GM23338 (cell line): ENCODE measurements at regions not wholly inside any gene's neighbourhood (a gene's known extent, or its start where the extent isn't known, plus 50 kb on each side); places are given as distances from the start of the nearest gene placed in this dataset.

ENCODE experiments used
- ATAC-seq: fragments of 200-7000 bp; cut with Tn5 transposase; 3 replicates; pipeline ENCODE4 v1.9.1; 2020
- DNase-seq: peaks from one replicate; pipeline ENCODE4 v3.0.0-alpha.2; 2015; ENCODE audit warnings: low spot score
- H2AFZ ChIP-seq: fragments of 200-600 bp; sonication (generic); 2 replicates; pipeline ENCODE4 v1.8.0; 2016; ENCODE audit warnings: antibody characterized with exemption, mild to moderate bottlenecking, moderate library complexity
- H3F3A ChIP-seq: fragments of 200-600 bp; sonication (generic); replicated peaks from 2 replicates; pipeline ENCODE4 v1.8.0; 2017; ENCODE audit warnings: antibody characterized with exemption, mixed run types, low read depth
- H3K27ac ChIP-seq: fragments of 200-600 bp; sonication (generic); 2 replicates; pipeline ENCODE4 v1.6.1; 2016; ENCODE audit warnings: low read depth
- H3K27me3 ChIP-seq: fragments of 200-600 bp; sonication (generic); 2 replicates; pipeline ENCODE4 v1.8.0; 2016; ENCODE audit warnings: mild to moderate bottlenecking, mixed run types, moderate library complexity; ENCODE audit not compliant: insufficient read depth
- H3K36me3 ChIP-seq: fragments of 200-600 bp; sonication (generic); 2 replicates; pipeline ENCODE4 v1.8.0; 2016; ENCODE audit warnings: mild to moderate bottlenecking; ENCODE audit not compliant: insufficient read depth
- H3K4me1 ChIP-seq: fragments of 200-600 bp; sonication (generic); 2 replicates; pipeline ENCODE4 v1.8.0; 2016; ENCODE audit warnings: mild to moderate bottlenecking, moderate library complexity; ENCODE audit not compliant: insufficient read depth
- H3K4me2 ChIP-seq: fragments of 200-600 bp; sonication (generic); 2 replicates; pipeline ENCODE4 v1.7.1; 2017; ENCODE audit warnings: mixed run types
- H3K4me3 ChIP-seq: fragments of 200-600 bp; sonication (generic); 2 replicates; pipeline ENCODE4 v1.6.1; 2016; ENCODE audit warnings: mixed run types
- H3K79me2 ChIP-seq: fragments of 200-600 bp; sonication (generic); replicated peaks from 2 replicates; pipeline ENCODE4 v1.8.0; 2017; ENCODE audit warnings: mild to moderate bottlenecking; ENCODE audit not compliant: insufficient read depth
- H3K9me2 ChIP-seq: fragments of 200-600 bp; sonication (generic); 2 replicates; pipeline ENCODE4 v1.8.0; 2017; ENCODE audit not compliant: insufficient read depth
- H4K20me1 ChIP-seq: fragments of 200-600 bp; sonication (generic); replicated peaks from 2 replicates; pipeline ENCODE4 v1.8.0; 2017; ENCODE audit warnings: mild to moderate bottlenecking; ENCODE audit not compliant: insufficient read depth
- H3K27ac Mint-ChIP-seq: 2 replicates; pipeline ENCODE4 v1.8.0; 2020; ENCODE audit warnings: inconsistent platforms, mild to moderate bottlenecking, moderate library complexity, mixed read lengths
- H3K27me3 Mint-ChIP-seq: 3 replicates; pipeline ENCODE4 v1.8.0; 2022; ENCODE audit warnings: low read depth, mild to moderate bottlenecking, moderate library complexity, mixed read lengths, inconsistent platforms; ENCODE audit not compliant: insufficient read depth, poor library complexity
- H3K36me3 Mint-ChIP-seq: 3 replicates; pipeline ENCODE4 v1.8.0; 2021; ENCODE audit warnings: low read depth, mild to moderate bottlenecking, inconsistent platforms, moderate library complexity, mixed read lengths
- H3K4me1 Mint-ChIP-seq: 3 replicates; pipeline ENCODE4 v1.8.0; 2020; ENCODE audit warnings: mild to moderate bottlenecking, inconsistent platforms, mixed read lengths
- H3K4me3 Mint-ChIP-seq: 3 replicates; pipeline ENCODE4 v1.8.0; 2021; ENCODE audit warnings: moderate library complexity, mild to moderate bottlenecking, inconsistent platforms, mixed read lengths
- H3K9me3 Mint-ChIP-seq: 3 replicates; pipeline ENCODE4 v1.8.0; 2020; ENCODE audit warnings: moderate library complexity, mild to moderate bottlenecking, inconsistent platforms, mixed read lengths
- CREB1 ChIP-seq: fragments of 250-450 bp; sonication (Bioruptor Pico); IDR thresholded peaks from 2 replicates; pipeline ENCODE4 v1.5.0; 2020; ENCODE audit warnings: low read depth, mild to moderate bottlenecking, moderate library complexity
- CTCF ChIP-seq, 2 experiments: fragments of 200-600 bp in 1 of 2; sonication (generic) in 1 of 2; conservative IDR thresholded peaks; 2 replicates each; pipeline versions ENCODE4 v1.5.1 to v1.6.1; 2016 to 2017; ENCODE audit warnings: antibody characterized with exemption in 2 of 2, low read depth in 2 of 2, mild to moderate bottlenecking in 2 of 2, moderate library complexity in 1 of 2
- ETS1 ChIP-seq: IDR thresholded peaks from 2 replicates; pipeline ENCODE4 v1.6.1; 2016; ENCODE audit warnings: antibody characterized with exemption
- EZH2 ChIP-seq: fragments of 200-600 bp; sonication (generic); IDR thresholded peaks from one replicate; pipeline ENCODE4 v1.8.0; 2017; ENCODE audit warnings: antibody characterized with exemption, mild to moderate bottlenecking, low read depth; ENCODE audit not compliant: unreplicated experiment
- EZH2phosphoT487 ChIP-seq: fragments of 200-600 bp; sonication (generic); IDR thresholded peaks from one replicate; pipeline ENCODE4 v1.8.1; 2018; ENCODE audit warnings: antibody characterized with exemption; ENCODE audit not compliant: unreplicated experiment
- JUNB ChIP-seq: IDR thresholded peaks from one replicate; pipeline ENCODE4 v1.6.1; 2016; ENCODE audit warnings: antibody characterized with exemption; ENCODE audit not compliant: unreplicated experiment
- NANOG ChIP-seq: IDR thresholded peaks from 2 replicates; pipeline ENCODE4 v1.6.1; 2016; ENCODE audit warnings: antibody characterized with exemption, borderline replicate concordance
- POLR2AphosphoS5 ChIP-seq: IDR thresholded peaks from 2 replicates; pipeline ENCODE4 v1.6.1; 2016; ENCODE audit warnings: antibody characterized with exemption, low read depth
- STAT1 ChIP-seq: IDR thresholded peaks from one replicate; pipeline ENCODE4 v1.6.1; 2016; ENCODE audit warnings: antibody characterized with exemption; ENCODE audit not compliant: unreplicated experiment
- ZNF114 ChIP-seq: fragments of 250-450 bp; sonication (Bioruptor Pico); IDR thresholded peaks from 2 replicates; pipeline ENCODE4 v1.5.0; 2020; ENCODE audit warnings: mild to moderate bottlenecking, moderate library complexity
- ZNF331 ChIP-seq: fragments of 250-450 bp; sonication (Bioruptor Pico); IDR thresholded peaks from 2 replicates; pipeline ENCODE4 v1.5.0; 2020; ENCODE audit warnings: low read depth, mild to moderate bottlenecking, moderate library complexity
- ZNF462 ChIP-seq: fragments of 250-450 bp; sonication (Bioruptor Pico); IDR thresholded peaks from 2 replicates; pipeline ENCODE4 v1.5.0; 2020; ENCODE audit warnings: mild to moderate bottlenecking, moderate library complexity

- TF ChIP-seq ZNF331 (CRISPR knock-in tag) (no peak), ETS1 (no peak), ZNF114 (CRISPR knock-in tag) (no peak), CREB1 (no peak)
Measured at GRCh38 chr1:4277598-4277997, 376.8 kb upstream of the AJAP1 start (continued).

GRCh38 chr1:4284976-4285375 is 369.4 kb upstream of the AJAP1 start:
- no peak for DNase-seq
- H3K27me3 Mint-ChIP-seq: no peaks in the 10 kb centered on the region
- Histone ChIP-seq H3K36me3 (no peaks in the 10 kb centered on the region; the same call in 1 of the 2 replicates), H3F3A (no peaks in the 10 kb centered on the region), H3K9me2 (no peaks in the 10 kb centered on the region), H4K20me1 (no peaks in the 10 kb centered on the region), H3K4me3 (no peak overlapping the region), H3K4me1 (no peaks in the 10 kb centered on the region), H3K27ac (no peak overlapping the region), H3K27me3 (no peaks in the 10 kb centered on the region), H3K79me2 (no peaks in the 10 kb centered on the region), H2AFZ (no peak overlapping the region), H3K4me2 (no peak overlapping the region)
- H3K27ac Mint-ChIP-seq: no peak overlapping the region
- peaks cover 30% of the 10 kb centered on the region; the same call in 2 of the 3 replicates for H3K36me3 Mint-ChIP-seq
- no peaks in the 10 kb centered on the region for H3K4me1 Mint-ChIP-seq
- no peak overlapping the region for H3K4me3 Mint-ChIP-seq
- peaks cover 91% of the 10 kb centered on the region for H3K9me3 Mint-ChIP-seq
- no peak for ATAC-seq
- no peak for TF ChIP-seq JUNB
- no peak for TF ChIP-seq ZNF331 (CRISPR knock-in tag)
- no peak for TF ChIP-seq CREB1
- no peak for TF ChIP-seq POLR2AphosphoS5
- TF ChIP-seq EZH2phosphoT487: no peak
- TF ChIP-seq STAT1: no peak
- TF ChIP-seq ETS1: no peak
- TF ChIP-seq ZNF114 (CRISPR knock-in tag): no peak
- TF ChIP-seq CTCF (conservative IDR thresholded peaks at IDR 0.05; ENCODE audit: low read depth in 2 of 2): no peak
- no peak for TF ChIP-seq ZNF462 (CRISPR knock-in tag)
- TF ChIP-seq NANOG: no peak
- no peak for TF ChIP-seq EZH2
